Breast epithelium (tissue), 4 donors: ENCODE measurements at regions not wholly inside any gene's neighbourhood (a gene's known extent, or its start where the extent isn't known, plus 50 kb on each side); places are given as distances from the start of the nearest gene placed in this dataset.

Experiments
- DNase-seq, 2 donors: peaks; one replicate each; pipeline ENCODE4 v3.0.0-alpha.2; 2019; ENCODE audit warnings: low spot score in 2 of 2
- H3K27ac ChIP-seq, 2 donors: fragments of 200-600 bp; sonication (generic) in 1 of 2; one replicate each; pipeline ENCODE4 v1.5.1; 2016 to 2019; ENCODE audit warnings: mild to moderate bottlenecking in 1 of 2
- H3K27me3 ChIP-seq, 2 donors: fragments of 200-600 bp; sonication (generic) in 1 of 2; one replicate each; pipeline versions ENCODE4 v1.5.1 to v1.6.0; 2017 to 2019; ENCODE audit warnings: control low read depth in 1 of 2, mild to moderate bottlenecking in 1 of 2
- H3K36me3 ChIP-seq: fragments of 200-600 bp; one replicate; pipeline ENCODE4 v1.5.1; 2019
- H3K4me1 ChIP-seq, 2 donors: fragments of 200-600 bp; sonication (generic); one replicate each; pipeline ENCODE4 v1.5.1; 2016 to 2019; ENCODE audit warnings: control low read depth in 1 of 2
- H3K4me3 ChIP-seq, 3 donors: fragments of 200-600 bp; sonication (generic); 1 replicate in 2 of 3; 2 replicates in 1 of 3; pipeline ENCODE4 v1.5.1; 2016 to 2019; ENCODE audit warnings: mild to moderate bottlenecking in 3 of 3, moderate library complexity in 2 of 3
- H3K9me3 ChIP-seq, 2 donors: fragments of 200-600 bp; sonication (generic) in 1 of 2; one replicate each; pipeline ENCODE4 v1.5.1; 2016 to 2019; ENCODE audit warnings: control low read depth in 1 of 2
- CTCF ChIP-seq, 3 donors: fragments of 450-650 bp; IDR thresholded peaks; one replicate each; pipeline ENCODE4 v1.5.1; 2016 to 2017; ENCODE audit warnings: antibody characterized with exemption in 3 of 3, mild to moderate bottlenecking in 3 of 3, moderate library complexity in 3 of 3
- POLR2A ChIP-seq: fragments of 450-650 bp; IDR thresholded peaks from one replicate; pipeline ENCODE4 v1.6.1; 2016; ENCODE audit warnings: antibody characterized with exemption, mild to moderate bottlenecking, moderate library complexity
- POLR2AphosphoS5 ChIP-seq, 3 donors: sonication (generic); formaldehyde crosslinking; IDR thresholded peaks; one replicate each; pipeline ENCODE4 v1.6.1; 2017; ENCODE audit warnings: antibody characterized with exemption in 3 of 3
- intact Hi-C: fragments of 100-400 bp; cut with DNase I; formaldehyde crosslinking; loops from one replicate; pipeline ENCODE4 v1.15.1; 2023; ENCODE audit warnings: low total_unique reads

GRCh38 chr2:196459539-196459938 is 180.0 kb upstream of the CCDC150 start:
- intact Hi-C loops, result no loop called here
- no peak for TF ChIP-seq POLR2AphosphoS5 (IDR thresholded peaks at IDR 0.05)
- no peak for TF ChIP-seq POLR2A
- no peak for TF ChIP-seq CTCF (IDR thresholded peaks at IDR 0.05)
- Histone ChIP-seq H3K4me1 (no peaks in the 10 kb centered on the region), H3K27me3 (no peaks in the 10 kb centered on the region), H3K27ac (no peak overlapping the region), H3K36me3 (no peaks in the 10 kb centered on the region), H3K4me3 (no peak overlapping the region), H3K9me3 (no peaks in the 10 kb centered on the region)
- DNase-seq, result no peak

- Histone ChIP-seq H3K27ac (no peak overlapping the region), H3K27me3 (no peaks in the 10 kb centered on the region), H3K36me3 (no peaks in the 10 kb centered on the region), H3K4me1 (no peaks in the 10 kb centered on the region), H3K9me3 (no peaks in the 10 kb centered on the region), H3K4me3 (no peak overlapping the region)
- no peak for DNase-seq
- TF ChIP-seq POLR2A (no peak), CTCF (IDR thresholded peaks at IDR 0.05) (no peak), POLR2AphosphoS5 (IDR thresholded peaks at IDR 0.05) (no peak)
- intact Hi-C loops, result no loop called here
These were observed 175.8 kb upstream of the CCDC150 start for GRCh38 chr2:196463706-196464105.

GRCh38 chr2:196464311-196464710 is 175.2 kb upstream of the CCDC150 start:
- no peak for DNase-seq
- H3K4me1 ChIP-seq, result no peaks in the 10 kb centered on the region
- no peaks in the 10 kb centered on the region for H3K27me3 ChIP-seq
- no peak for TF ChIP-seq POLR2A
- TF ChIP-seq POLR2AphosphoS5 (IDR thresholded peaks at IDR 0.05), result no peak
- no peak for TF ChIP-seq CTCF (IDR thresholded peaks at IDR 0.05)
- intact Hi-C loops, result no loop called here
- no peak overlapping the region for H3K4me3 ChIP-seq
- no peaks in the 10 kb centered on the region for H3K36me3 ChIP-seq
- no peak overlapping the region for H3K27ac ChIP-seq
- no peaks in the 10 kb centered on the region for H3K9me3 ChIP-seq

GRCh38 chr2:196466581-196466980 is 172.9 kb upstream of the CCDC150 start:
- H3K4me1 ChIP-seq, result no peaks in the 10 kb centered on the region
- no peak overlapping the region for H3K27ac ChIP-seq
- intact Hi-C loops, result no loop called here
- H3K4me3 ChIP-seq, result no peak overlapping the region
- no peaks in the 10 kb centered on the region for H3K9me3 ChIP-seq
- no peaks in the 10 kb centered on the region for H3K36me3 ChIP-seq
- TF ChIP-seq POLR2AphosphoS5 (IDR thresholded peaks at IDR 0.05), result no peak
- TF ChIP-seq CTCF (IDR thresholded peaks at IDR 0.05), result no peak
- TF ChIP-seq POLR2A, result no peak
- no peaks in the 10 kb centered on the region for H3K27me3 ChIP-seq
- DNase-seq, result no peak

GRCh38 chr2:196468394-196468793 is 171.1 kb upstream of the CCDC150 start:
- intact Hi-C loops, result no loop called here
- no peak for DNase-seq
- no peak overlapping the region for H3K4me3 ChIP-seq
- no peaks in the 10 kb centered on the region for H3K27me3 ChIP-seq
- no peaks in the 10 kb centered on the region for H3K4me1 ChIP-seq
- no peaks in the 10 kb centered on the region for H3K36me3 ChIP-seq
- H3K27ac ChIP-seq, result no peak overlapping the region
- TF ChIP-seq POLR2AphosphoS5 (IDR thresholded peaks at IDR 0.05), result no peak
- no peak for TF ChIP-seq CTCF (IDR thresholded peaks at IDR 0.05)
- no peak for TF ChIP-seq POLR2A
- H3K9me3 ChIP-seq, result no peaks in the 10 kb centered on the region
